GM12878 (cell line): ENCODE measurements at regions not wholly inside any gene's neighbourhood (a gene's known extent, or its start where the extent isn't known, plus 50 kb on each side); places are given as distances from the start of the nearest gene placed in this dataset.

Experiments used
- ATAC-seq: fragments of 200-7000 bp; cut with Tn5 transposase; 3 replicates; pipeline ENCODE4 v1.9.1; 2020; ENCODE audit warnings: mild to moderate bottlenecking, moderate library complexity
- BruUV-seq: library from RNA; stranded (reverse); fragments of 400-500 nt; replicated peaks from 2 replicates; lab custom pipeline; 2021; lab: Mats Ljungman, UMichigan
- CTCF ChIA-PET: fragments of 300-600 bp; sonication (Branson Sonifier 250); formaldehyde crosslinking; extraction: SDS; loops from one replicate; lab custom pipeline; 2021; ENCODE audit warnings: inconsistent platforms; lab: Yijun Ruan, JAX
- POLR2A ChIA-PET: fragments of 350-600 bp; formaldehyde crosslinking; extraction: SDS; loops from one replicate; lab custom pipeline; 2021; ENCODE audit warnings: inconsistent platforms; lab: Charles Lee
- RAD21 ChIA-PET: fragments of 300-600 bp; sonication (Branson Sonifier 250); formaldehyde crosslinking; loops from one replicate; lab custom pipeline; 2023; ENCODE audit warnings: antibody characterized with exemption; ENCODE audit not compliant: unreplicated experiment; lab: Charles Lee
- SMC1A ChIA-PET: fragments of 300-600 bp; sonication (Branson Sonifier 250); formaldehyde crosslinking; loops from one replicate; lab custom pipeline; 2023; ENCODE audit not compliant: unreplicated experiment, uncharacterized antibody; lab: Charles Lee
- DNase-seq: peaks from one replicate; pipeline ENCODE4 v3.0.0-alpha.2; 2011; ENCODE audit warnings: low read depth, low spot score
- FAIRE-seq: peaks from 3 replicates; lab custom pipeline; 2011; peaks lifted over from hg19 to GRCh38; lab: Jason Lieb, UNC
- H2AFZ ChIP-seq: 2 replicates; pipeline ENCODE4 v1.6.0; 2011; ENCODE audit warnings: low read depth, low read length, control low read depth; ENCODE audit not compliant: control insufficient read depth
- H3K27ac ChIP-seq: 2 replicates; pipeline ENCODE4 v1.5.1; 2011; ENCODE audit warnings: control low read depth; ENCODE audit not compliant: control insufficient read depth, insufficient read depth
- H3K27me3 ChIP-seq, 2 experiments: replicated peaks in 1 of 2; 2 replicates each; pipeline versions ENCODE4 v1.6.0 to v1.6.1; 2011; ENCODE audit warnings: low read length in 1 of 2; ENCODE audit not compliant: control insufficient read depth in 2 of 2, insufficient read depth in 2 of 2
- H3K36me3 ChIP-seq, 2 experiments: 2 replicates each; pipeline ENCODE4 v1.5.1; 2011; ENCODE audit warnings: low read length in 1 of 2; ENCODE audit not compliant: control insufficient read depth in 2 of 2, insufficient read depth in 2 of 2
- H3K4me1 ChIP-seq: 2 replicates; pipeline ENCODE4 v1.6.1; 2011; ENCODE audit warnings: mild to moderate bottlenecking, low read length, moderate library complexity, mixed read lengths; ENCODE audit not compliant: control insufficient read depth, insufficient read depth
- H3K4me2 ChIP-seq: 2 replicates; pipeline ENCODE4 v1.6.0; 2011; ENCODE audit warnings: control low read depth; ENCODE audit not compliant: control insufficient read depth, insufficient read depth
- H3K4me3 ChIP-seq: fragments of 200-600 bp; sonication (generic); 2 replicates; pipeline ENCODE4 v1.5.1; 2016
- H3K79me2 ChIP-seq: 2 replicates; pipeline ENCODE4 v1.6.0; 2011; ENCODE audit warnings: low read length; ENCODE audit not compliant: control insufficient read depth, insufficient read depth
- H3K9ac ChIP-seq: 2 replicates; pipeline ENCODE4 v1.8.0; 2011; ENCODE audit warnings: low read length, control low read depth, mixed read lengths; ENCODE audit not compliant: control insufficient read depth, insufficient read depth
- H3K9me3 ChIP-seq: replicated peaks from 3 replicates; pipeline ENCODE4 v1.5.1; 2011; ENCODE audit warnings: mild to moderate bottlenecking, low read length; ENCODE audit not compliant: control insufficient read depth, insufficient read depth
- H4K20me1 ChIP-seq: 2 replicates; pipeline ENCODE4 v1.6.0; 2011; ENCODE audit not compliant: control insufficient read depth, insufficient read depth
- CREB1 ChIP-seq: IDR thresholded peaks from 2 replicates; pipeline ENCODE4 v1.6.1; 2012; ENCODE audit warnings: low read depth, mild to moderate bottlenecking, inconsistent platforms
- CREM ChIP-seq: IDR thresholded peaks from 2 replicates; pipeline ENCODE4 v1.6.1; 2014; ENCODE audit warnings: antibody characterized with exemption, low read depth
- CUX1 ChIP-seq: IDR thresholded peaks from 2 replicates; pipeline ENCODE4 v1.6.1; 2012; ENCODE audit warnings: improper control_type of control experiment, low read depth, low read length; ENCODE audit not compliant: insufficient replicate concordance
- GABPA ChIP-seq: IDR thresholded peaks from 2 replicates; pipeline ENCODE4 v1.6.1; 2014; ENCODE audit warnings: antibody characterized with exemption, low read depth, mild to moderate bottlenecking, inconsistent platforms
- NFXL1 ChIP-seq: fragments of 450-650 bp; IDR thresholded peaks from 2 replicates; pipeline ENCODE4 v1.6.1; 2017; ENCODE audit warnings: antibody characterized with exemption, mild to moderate bottlenecking, borderline replicate concordance
- NFYB ChIP-seq: IDR thresholded peaks from 2 replicates; pipeline ENCODE4 v1.6.1; 2011; ENCODE audit warnings: low read depth, mild to moderate bottlenecking, low read length, improper control_type of control experiment, moderate library complexity; ENCODE audit not compliant: insufficient read depth
- RFX5 ChIP-seq: IDR thresholded peaks from 2 replicates; pipeline ENCODE4 v1.6.1; 2011; ENCODE audit warnings: low read depth, low read length, improper control_type of control experiment
- SIX5 ChIP-seq: IDR thresholded peaks from 2 replicates; pipeline ENCODE4 v1.6.1; 2011; ENCODE audit warnings: mild to moderate bottlenecking, low read depth, low read length, moderate library complexity; ENCODE audit not compliant: severe bottlenecking
- SP1 ChIP-seq: IDR thresholded peaks from one replicate; pipeline ENCODE4 v1.6.1; 2011; ENCODE audit warnings: low read depth, low read length
- TAF1 ChIP-seq: IDR thresholded peaks from 2 replicates; pipeline ENCODE4 v1.6.1; 2011; ENCODE audit warnings: mild to moderate bottlenecking, low read depth, low read length, borderline replicate concordance
- in situ Hi-C: fragments of 300-500 bp; cut with MboI; formaldehyde crosslinking; loops from 9 replicates; pipeline ENCODE4 v1.14.3; 2018; ENCODE audit warnings: mixed read lengths
- intact Hi-C: fragments of 100-400 bp; cut with micrococcal nuclease; formaldehyde crosslinking; loops from one replicate; pipeline ENCODE4 v1.14.2; 2022; ENCODE audit not compliant: unreplicated experiment

GRCh38 chr4:14636563-14636962 is 365.7 kb upstream of the CPEB2 start:
- Histone ChIP-seq H3K9ac (no peak overlapping the region), H2AFZ (no peak overlapping the region), H3K4me1 (no peaks in the 10 kb centered on the region), H3K4me3 (no peak overlapping the region), H3K79me2 (no peaks in the 10 kb centered on the region), H3K4me2 (no peak overlapping the region), H3K27ac (no peak overlapping the region), H3K9me3 (no peaks in the 10 kb centered on the region; the same call in 2 of the 3 replicates), H4K20me1 (no peaks in the 10 kb centered on the region), H3K36me3 (no peaks in the 10 kb centered on the region), H3K27me3 (no peaks in the 10 kb centered on the region)
- intact Hi-C loops (no loop called here), in situ Hi-C loops (no loop called here)
- DNase-seq = no peak
- SMC1A ChIA-PET = no interaction called here
- TF ChIP-seq NFYB (no peak), RFX5 (no peak), GABPA (no peak), CREM (no peak), SIX5 (no peak), NFXL1 (no peak), CUX1 (no peak), SP1 (no peak), TAF1 (no peak), CREB1 (no peak)
- BruUV-seq = no TSS peak
- CTCF ChIA-PET = no interaction called here
- RAD21 ChIA-PET = no interaction called here
- FAIRE-seq = no peak
- no peak for ATAC-seq
- POLR2A ChIA-PET = no interaction called here
